ENCODE measurements at regions not wholly inside any gene's neighbourhood (a gene's known extent, or its start where the extent isn't known, plus 50 kb on each side); places are given as distances from the start of the nearest gene placed in this dataset.

DNA sequence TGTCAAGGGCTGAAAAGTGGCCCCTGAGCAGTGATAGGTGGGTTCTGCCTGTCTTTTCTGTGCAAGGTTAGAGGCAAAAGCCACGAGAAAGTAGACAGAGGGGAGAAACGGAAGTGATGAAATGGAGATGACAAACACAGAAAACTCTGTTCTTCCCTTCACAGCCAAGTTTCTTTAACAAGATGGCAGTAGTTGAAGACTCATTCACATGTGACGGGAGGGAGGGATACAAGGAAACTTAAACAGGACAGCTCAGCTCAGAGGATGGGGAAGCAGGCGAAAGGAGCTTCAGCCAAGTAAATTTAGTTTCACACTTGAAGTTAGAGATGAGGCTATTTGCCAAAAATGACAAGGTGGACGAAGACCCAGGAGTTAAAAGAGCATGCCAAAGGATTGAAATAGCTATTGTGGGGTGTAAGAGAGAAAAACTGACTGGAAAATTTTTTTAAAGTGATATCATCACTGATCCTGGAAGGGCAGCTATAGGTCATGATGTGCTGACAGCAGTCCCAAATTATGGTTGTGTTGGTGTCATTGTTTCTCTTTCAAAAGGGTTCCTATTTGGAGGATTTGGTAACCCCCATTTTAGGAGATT lies 347.9 kb downstream of the EFNB2 start:
- H3K4me3 ChIP-seq = no peak overlapping the region

DNA sequence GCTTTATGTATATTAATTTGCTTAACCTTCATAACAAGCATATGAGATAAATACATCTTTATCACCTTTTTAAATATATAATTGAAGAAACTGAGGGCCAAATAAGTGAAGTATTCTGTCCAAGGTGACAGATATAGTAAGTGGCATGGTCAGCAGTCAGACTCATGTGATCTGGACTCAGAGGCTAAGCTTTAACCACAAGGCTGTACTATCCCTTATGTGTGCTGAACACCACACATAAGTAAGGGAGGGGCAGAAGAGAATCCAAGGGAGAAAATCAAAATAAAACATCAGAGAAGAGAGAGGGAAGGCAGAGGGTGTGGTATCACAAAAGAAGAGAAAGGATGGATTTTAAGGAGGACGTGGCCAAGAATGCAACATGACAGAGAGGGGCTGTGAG lies 348.4 kb downstream of the EFNB2 start:
- Histone ChIP-seq H3K4me3 (no peak overlapping the region), H3K27ac (no peak overlapping the region)

More for the DNA sequence above, 347.9 kb downstream of the EFNB2 start:
- H3K27ac ChIP-seq = no peak overlapping the region

DNA sequence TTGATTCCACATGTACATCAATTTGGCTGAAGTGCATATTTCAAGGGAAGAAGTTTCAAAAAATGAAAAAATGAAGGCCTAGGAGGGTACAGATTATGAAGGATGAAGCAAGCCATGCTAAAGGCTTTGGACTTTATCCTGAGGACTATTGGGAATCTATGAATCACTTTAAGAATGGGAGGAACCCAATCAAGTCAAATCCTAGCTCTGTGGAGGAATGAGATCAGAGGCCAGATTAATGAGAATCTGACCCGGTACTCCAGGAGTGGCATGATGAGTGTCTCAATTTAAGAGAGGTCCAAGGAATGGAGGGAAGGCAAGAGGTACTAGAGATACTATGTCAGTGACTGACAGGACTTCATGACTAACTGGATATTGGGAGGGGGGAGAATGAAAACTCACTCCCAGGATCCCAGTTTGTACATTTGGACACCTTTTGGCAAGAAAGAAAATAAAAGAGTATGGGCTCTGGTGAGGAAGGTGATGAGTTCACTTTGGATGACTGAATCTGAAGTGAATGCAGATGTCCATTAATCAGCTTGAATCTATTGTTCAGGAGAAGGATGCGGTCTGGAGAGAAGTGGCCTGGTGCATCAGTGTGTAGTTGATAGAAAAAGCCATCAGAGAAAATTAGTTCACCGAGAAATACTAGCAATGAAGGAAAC lies 349.0 kb downstream of the EFNB2 start:
- no peak overlapping the region for H3K4me3 ChIP-seq
- H3K27ac ChIP-seq = no peak overlapping the region

DNA sequence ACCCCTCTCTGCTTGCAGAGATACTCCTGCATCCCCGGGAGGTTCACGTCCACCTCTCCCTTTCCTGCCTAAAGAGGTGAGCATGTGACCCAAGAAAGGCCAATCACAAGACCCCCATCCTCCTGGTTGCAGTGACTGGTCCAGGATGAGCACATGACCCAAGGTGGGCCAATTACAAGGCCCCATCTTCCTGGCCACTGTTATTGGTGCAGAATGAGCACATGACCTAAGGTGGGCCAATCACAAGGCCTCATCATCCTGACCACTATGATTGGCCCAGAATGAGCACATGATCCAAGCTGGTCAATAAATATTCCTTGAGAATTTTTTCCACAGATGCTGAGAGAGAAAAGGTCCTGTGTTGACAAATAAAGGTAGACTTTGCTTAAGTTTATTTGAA lies 350.7 kb downstream of the EFNB2 start:
- H3K27ac ChIP-seq = no peak overlapping the region
- no peak overlapping the region for H3K4me3 ChIP-seq

DNA sequence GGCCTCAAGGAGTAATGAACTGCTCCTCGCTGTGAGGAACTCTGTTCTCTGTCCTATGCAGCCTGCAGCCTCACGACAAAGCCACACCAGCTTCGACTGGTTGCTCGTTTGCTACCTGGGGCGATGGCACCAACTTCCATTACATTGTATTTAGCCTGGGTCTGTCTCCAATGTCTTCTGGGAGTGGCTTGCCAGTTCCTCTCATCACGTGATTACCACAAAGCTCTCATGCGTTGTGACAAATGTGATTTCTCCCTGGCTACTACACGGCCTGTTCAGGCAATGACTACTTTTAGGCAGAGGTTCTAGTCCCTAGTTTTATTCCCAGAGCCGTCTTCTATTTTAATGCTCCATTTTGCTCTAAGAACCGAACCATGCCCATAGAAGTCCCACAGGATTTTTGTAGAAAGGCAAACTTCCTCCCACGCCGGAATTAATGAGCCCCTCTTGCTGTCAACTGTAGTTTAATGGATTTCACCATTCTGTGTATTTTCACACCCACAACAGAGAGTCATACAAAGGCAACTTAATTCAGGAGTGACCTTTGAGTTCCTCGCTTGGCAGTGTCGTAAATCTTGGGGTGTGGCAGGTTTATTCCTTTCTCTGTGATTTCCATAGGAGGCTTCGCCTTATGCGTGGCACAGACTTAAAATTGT lies 351.9 kb downstream of the EFNB2 start:
- H3K27ac ChIP-seq = no peak overlapping the region
- H3K4me3 ChIP-seq = no peak overlapping the region

DNA sequence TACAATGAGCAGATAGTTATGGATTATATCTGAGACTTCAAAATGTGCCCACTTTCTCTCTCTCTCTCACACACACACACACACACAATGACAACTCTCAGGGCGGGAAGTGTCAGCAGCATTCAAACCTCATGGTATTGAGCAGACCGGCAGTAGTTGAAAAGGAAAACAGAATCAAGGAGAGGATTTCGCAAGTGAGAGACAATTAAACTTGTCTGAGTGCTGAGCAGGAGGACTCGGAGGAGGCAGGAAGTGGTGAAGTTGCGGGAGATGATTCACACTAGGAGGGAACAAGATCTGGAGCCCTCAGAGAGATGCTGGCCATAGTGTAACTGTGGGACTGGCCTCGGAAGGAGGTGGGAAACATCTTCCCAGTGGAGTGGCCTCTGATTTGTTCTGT lies 353.1 kb downstream of the EFNB2 start:
- Histone ChIP-seq H3K27ac (no peak overlapping the region), H3K4me3 (no peak overlapping the region)

DNA sequence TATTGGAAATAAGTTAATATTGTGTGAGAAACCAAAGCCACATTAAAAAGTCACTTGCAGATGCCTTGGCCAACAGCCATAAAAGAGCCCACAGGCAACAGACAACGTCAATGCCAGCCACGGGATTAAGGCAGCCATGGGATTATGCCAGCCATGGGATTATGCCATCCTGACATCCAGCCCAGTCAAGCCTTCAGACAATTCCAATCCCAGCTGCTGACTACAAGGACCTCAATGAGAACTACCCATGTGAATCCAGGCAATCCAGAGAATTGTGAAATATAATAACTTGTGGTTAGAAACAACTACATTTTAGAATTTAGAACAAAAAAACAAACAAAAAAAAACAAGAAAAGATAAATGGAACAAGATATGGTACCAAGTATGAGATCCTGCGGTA lies 356.6 kb downstream of the EFNB2 start:
- Histone ChIP-seq H3K4me3 (no peak overlapping the region), H3K27ac (no peak overlapping the region)

DNA sequence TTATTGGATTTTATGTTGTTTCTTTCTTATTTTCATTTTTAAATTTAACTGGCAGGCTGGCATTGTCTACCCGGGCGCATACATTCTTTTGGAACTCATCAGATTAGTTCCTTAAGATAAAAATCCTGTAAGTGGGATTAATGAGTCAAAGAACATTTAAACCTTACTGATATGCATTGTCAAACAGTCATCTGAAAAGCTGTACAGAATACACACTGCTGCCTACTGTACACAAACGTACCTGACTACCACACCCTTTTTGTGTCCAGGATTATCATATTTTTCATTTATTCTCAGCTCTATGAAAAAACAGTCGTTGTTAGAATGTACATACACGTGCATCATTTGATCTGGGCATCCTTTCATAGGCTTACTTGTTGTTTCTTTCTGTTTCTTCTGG lies 358.3 kb downstream of the EFNB2 start:
- no peak overlapping the region for H3K27ac ChIP-seq
- no peak overlapping the region for H3K4me3 ChIP-seq

DNA sequence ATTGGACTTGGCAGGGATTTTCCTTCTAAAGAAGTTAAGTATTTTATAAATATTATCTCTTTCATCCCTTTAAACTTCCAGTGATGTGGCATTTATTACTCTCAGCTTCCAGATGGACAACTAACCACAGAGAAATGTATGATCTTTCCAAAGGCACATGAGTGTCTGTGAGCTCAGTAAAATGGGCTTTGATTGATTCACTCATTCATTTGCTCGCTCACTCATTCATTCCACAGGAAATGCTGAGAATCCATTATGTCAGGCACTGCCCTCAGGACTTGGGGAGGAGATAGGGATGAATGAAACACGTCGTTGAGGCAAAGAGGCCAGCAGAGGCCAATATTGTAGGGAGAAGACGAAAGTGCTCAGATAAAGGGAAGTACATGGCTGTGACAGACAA lies 359.3 kb downstream of the EFNB2 start:
- H3K4me3 ChIP-seq = no peak overlapping the region
- no peak overlapping the region for H3K27ac ChIP-seq

DNA sequence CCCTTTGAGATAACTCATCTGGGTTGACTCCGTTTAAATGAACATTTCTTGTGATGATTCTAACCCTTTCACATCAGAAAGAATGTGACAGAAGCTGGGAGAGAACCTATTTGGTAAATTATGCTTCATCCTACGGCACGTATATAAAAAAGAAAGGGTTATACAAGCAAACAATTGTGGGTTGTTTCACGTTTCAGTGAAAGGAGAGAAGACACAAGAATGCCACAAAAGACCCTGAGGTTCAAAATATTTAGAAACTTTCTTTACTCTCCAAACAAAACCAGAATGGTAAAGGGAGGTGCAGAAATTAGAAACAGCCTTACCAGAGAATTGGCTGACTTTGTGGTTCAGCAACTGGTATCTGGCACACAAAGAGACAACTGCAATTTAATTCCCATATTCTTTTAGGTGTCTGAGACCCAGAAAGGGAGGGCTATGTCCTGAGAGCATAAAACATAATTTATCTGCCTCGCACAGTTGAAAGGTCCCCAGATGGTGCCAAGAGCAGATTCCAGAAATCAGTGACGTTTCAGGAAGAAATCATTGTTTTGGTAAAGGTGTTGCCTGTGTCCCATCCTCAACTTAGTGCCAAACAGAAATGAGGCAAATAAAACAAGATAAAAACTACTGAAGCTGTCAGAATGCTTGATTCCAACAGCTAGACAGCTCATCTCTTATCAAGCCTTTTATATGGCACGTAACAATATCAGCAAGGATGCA lies 361.4 kb downstream of the EFNB2 start:
- Histone ChIP-seq H3K4me3 (no peak overlapping the region), H3K27ac (no peak overlapping the region)

DNA sequence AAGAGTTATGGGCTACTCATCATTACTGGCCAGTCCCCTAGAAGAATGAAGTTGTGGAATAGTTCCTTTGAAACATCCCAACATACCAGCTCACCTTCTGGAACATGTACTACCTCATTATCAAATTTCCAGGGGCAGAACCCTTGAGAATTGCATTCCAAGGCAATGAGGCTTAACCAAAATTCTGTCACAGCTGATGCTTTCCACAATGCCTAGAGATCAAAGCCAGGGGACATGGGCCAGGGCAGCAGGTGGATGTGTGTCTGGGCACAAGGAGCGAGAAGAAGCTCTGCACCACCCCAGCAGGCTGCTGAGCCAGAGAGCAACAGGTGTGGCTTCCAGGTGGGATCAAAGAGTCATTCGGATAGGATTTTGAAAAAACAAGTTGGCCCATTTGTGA lies 362.1 kb downstream of the EFNB2 start:
- Histone ChIP-seq H3K27ac (no peak overlapping the region), H3K4me3 (no peak overlapping the region)

DNA sequence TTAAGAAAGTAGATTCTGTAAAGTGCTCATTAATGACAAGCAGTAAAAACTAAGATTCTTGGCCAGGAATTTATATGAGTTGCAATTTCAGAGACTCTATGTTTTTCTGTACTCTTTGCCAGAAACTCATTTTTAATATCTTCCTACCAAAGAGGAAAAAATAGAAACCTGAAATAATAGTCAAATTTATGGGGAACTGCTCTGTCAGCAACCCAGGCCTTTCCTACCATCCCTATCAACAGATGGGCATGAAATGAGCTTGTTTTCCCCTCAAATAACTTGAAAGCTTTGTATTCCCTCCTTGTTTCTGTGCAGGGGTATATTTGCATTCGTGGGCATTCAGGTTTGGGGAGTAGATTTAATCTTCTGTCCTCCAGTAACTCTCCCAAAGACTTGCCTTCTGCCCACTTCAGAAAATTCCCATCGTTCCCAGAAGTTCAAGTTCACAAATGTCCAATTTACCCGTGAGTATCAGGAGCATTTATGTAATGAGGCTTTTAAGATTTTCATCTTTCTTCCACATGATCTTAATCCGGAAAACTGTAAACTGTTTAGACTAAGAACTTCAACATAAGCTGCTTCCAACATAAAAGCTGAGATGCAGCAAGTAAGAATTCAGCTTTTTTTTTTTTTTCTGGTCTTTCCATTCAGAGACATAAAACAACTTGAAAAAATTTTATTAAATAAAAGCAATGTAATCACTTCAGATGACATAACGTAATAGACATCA lies 363.1 kb downstream of the EFNB2 start:
- no peak overlapping the region for H3K27ac ChIP-seq
- H3K4me3 ChIP-seq = no peak overlapping the region

DNA sequence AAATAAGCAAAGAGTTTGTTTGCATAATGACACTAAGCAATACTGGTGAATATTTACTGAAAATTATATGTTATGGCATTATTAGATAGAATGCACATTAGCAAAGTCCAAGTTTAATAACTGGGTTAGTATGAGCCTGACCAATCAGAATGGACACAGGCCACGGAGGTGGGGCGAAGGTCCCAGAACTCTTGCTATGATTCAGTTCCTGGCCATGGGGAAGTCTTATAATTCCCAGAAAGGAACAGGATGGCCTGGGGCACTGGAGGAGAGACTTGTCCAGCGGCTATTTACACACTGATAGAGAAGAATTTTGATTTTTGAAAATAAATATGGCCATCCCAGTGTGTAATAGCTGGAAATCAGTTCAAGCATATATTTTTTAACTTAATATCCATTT lies 372.0 kb downstream of the EFNB2 start:
- H3K27ac ChIP-seq = no peak overlapping the region
- H3K4me3 ChIP-seq = no peak overlapping the region

DNA sequence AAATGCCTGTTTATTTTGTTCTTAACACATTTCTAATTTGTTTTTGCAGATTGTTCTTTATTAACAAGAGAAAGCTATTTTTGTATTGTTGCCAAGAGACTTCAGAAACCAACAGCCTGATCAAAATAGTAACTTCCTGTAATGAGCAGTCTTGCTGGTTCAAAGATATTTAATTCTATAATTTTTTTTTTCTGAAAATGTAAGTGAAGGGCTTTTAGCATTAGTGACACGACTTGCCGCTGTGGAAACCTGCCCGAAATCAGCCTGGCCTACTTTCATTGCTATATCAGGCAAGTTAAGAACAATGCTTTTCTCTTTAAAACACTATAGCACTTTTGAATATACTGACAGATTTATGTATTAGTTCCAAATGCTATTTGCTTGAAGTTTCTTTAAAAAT lies 374.3 kb downstream of the EFNB2 start:
- H3K4me3 ChIP-seq = no peak overlapping the region
- no peak overlapping the region for H3K27ac ChIP-seq

DNA sequence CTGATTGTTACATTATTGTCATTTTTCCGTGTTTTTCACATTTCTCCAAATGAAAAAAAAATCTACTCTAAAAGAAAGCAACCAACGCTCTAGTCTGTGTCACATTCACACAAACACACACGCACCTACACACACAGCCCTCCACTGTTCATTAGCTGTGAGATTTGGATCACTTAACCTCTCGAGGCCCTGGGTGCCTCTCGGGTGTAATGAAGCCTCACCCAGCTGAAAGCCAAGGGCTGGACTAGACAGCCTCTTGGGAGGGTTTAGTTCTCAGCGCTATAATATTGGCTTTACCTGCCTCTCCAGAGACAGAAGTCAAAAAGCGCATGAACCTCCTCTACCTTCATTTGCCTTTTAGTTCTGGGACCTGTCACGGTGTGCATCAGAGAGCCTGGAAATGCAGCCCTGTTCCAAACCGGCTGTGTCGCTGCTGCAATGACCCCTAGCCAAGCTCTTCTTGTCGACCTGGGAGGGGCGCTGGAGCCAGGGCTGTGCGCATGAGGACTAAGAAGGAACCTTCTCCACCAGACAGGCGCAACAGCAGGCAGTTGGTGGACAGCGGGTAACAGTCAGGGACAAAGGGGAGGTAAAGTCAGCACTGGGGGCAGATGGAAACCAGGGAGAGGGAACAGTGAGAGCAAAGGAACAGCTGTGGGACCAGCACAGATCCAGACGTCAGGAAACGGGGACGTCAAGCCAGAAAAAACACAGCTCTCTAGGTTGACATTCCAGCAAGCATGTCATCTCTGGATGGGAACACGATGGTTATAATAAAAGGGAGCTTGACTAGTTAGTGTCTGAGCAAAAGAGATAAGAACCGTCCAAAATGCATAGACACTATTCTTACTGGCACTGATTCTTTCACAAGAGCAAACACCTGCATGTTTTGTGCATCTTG lies 375.9 kb downstream of the EFNB2 start:
- Histone ChIP-seq H3K27ac (peak overlapping the region in 1 of 21 experiments; percentile 4), H3K4me3 (no peak overlapping the region)

DNA sequence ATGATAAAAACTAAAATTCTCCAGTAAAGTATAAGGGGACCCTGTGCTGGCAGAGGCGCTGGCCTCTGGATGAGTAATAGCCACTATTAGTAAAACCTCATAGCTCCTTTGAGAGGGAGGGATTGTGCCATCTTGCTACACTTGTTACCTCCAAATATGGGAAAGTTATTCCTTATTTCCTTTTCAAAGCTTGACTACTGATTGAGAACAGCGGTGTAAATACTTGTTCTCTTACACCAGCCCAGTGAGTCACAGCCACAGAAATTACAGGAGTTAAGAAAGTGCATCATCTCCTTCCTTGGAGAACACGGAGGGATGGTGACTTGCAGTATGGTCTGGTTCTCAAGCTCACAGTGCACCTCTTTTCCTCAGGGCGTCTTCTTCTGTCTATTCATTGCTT lies 379.0 kb downstream of the EFNB2 start:
- Histone ChIP-seq H3K27ac (peak overlapping the region in 1 of 21 experiments; percentile 47), H3K4me3 (no peak overlapping the region)

DNA sequence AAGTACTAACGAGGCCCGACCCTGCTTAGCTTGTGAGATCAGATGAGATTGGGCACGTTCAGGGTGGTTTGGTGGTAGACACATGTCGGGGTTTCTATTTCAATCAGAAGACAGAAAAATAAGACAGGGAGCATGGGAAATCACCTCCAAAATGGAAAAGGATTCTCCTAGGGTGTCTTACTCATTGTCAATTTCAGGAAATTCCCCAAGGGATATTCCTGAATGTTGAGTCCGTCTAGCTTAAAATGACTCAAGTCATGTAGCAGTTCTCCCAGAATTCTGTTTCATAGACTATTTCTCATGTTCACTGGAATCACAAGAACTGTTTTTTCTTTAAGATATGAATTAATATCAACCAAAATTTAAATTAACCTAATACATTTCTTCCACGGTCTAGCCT lies 380.1 kb downstream of the EFNB2 start:
- H3K27ac ChIP-seq = no peak overlapping the region
- no peak overlapping the region for H3K4me3 ChIP-seq

DNA sequence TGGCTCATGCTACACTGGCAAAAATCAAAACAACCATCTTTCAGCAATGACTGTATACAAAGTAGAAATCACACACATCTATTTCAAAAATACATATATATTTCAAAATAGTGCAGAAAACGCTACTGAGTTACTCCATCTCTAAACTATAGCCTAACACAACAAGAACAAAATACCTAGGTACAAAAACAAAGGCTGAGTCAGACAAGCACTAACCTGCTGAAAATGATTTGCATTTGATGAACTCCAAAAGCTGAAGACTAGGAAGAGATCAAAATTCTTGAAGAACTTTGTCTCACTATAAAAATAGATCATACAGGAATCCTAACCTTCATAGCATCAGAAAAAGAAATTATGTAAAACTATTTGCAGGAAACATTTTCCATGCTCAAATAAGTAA lies 381.6 kb downstream of the EFNB2 start:
- H3K4me3 ChIP-seq = no peak overlapping the region
- H3K27ac ChIP-seq = no peak overlapping the region

DNA sequence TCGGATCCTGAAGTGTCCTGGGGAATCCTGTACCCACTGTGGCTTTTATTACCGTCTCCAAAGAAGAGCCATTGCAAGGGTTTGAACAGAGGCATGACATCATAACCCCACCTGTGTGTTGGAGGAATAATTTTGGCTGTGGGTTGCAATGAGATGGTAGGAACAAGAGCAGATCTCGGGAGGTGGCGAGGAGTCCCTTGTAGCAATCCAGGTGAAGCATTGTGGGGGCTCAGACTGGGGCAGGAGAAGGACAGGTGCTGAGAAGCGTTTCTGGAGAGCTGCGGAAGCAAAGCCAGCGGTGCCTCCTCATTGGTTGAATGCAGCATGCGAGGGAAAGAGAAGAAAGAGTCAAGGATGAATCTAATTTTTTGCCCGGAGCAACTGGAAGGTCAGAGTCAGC lies 382.4 kb downstream of the EFNB2 start:
- no peak overlapping the region for H3K4me3 ChIP-seq
- H3K27ac ChIP-seq = no peak overlapping the region
